NCI-H510A treated with DMSO at 0.1 percent for 48 hours (cell line): ENCODE measurements at regions not wholly inside any gene's neighbourhood (a gene's known extent, or its start where the extent isn't known, plus 50 kb on each side); places are given as distances from the start of the nearest gene placed in this dataset.
"Not testable (repeated sequence)": the region's sequence is repeated elsewhere in the genome, so short reads cannot be mapped to it uniquely, and the experiment has no call there.

Experiments
- DNase-seq: peaks from one replicate; lab custom pipeline; 2025; lab: John Stamatoyannopoulos, UW

DNA sequence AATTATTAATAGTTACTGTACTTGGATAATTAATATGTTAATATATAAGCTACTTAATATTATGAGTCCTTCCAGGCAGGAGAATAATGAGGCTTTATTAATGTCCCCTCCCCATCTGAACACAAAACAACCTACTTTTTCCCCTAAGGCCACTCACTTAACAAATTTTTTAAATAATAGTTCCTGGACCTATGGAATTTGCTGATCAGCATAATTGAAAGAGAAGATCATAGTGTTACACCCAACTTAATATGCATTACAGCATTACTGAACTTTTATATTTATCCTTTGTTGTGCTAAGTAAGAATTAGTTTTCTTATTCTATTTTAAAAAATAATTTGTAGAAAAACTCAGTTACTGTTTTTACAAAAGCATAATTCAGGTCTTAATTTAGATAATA is 1537.7 kb upstream of the GOT2 start:
- no peak for DNase-seq

DNA sequence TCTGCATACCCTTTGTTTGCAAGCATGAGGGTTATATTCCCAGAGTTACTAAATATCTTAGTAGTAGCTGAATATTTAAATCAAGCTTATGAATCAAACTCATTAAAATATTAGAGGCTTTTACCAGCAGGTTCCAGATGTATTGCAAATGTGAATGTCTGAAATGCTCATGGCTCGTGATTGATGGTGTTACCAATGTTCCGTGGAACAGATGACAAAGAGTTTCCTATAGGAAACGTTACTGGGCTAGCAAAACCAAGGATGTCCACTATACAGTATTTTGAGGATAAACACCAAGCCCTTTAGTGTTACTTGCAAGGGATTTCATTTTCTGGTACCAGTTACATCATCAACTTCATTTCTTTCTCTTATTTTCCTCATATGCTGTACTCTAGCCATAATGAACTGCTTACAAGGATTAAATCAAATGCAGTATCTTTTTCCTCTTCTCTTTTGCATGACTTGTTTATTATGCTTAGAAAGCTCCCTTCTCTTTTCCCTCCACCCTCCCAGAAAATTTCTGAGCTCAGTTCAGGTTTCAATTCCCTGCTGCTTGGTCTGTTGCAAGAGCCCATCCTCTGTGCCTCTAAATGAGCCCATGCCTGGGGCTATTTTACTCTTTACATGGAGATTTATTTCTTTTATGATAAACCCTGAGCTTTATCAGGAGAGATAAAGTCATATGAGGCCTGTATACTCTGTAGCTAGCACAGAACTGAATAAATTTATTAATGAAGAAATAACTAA is 1537.1 kb upstream of the GOT2 start:
- DNase-seq = no peak

DNA sequence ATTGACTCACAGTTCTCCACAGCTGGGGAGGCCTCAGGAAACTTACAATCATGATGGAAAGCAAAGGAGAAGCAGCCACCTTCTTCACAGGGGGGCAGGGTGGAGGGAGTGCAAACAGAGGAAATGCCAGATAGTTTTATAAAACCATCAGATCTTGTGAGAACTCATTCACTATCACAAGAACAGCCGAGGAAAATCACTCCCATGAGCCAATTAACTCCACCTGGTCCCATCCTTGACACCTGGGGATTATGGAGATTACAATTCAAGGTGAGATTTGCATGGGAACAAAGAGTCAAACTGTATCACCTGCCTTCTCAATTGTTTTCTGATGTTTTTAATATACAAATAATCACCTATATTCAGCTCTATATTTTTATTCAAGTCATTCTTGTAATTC is 1527.3 kb upstream of the GOT2 start:
- no peak for DNase-seq

DNA sequence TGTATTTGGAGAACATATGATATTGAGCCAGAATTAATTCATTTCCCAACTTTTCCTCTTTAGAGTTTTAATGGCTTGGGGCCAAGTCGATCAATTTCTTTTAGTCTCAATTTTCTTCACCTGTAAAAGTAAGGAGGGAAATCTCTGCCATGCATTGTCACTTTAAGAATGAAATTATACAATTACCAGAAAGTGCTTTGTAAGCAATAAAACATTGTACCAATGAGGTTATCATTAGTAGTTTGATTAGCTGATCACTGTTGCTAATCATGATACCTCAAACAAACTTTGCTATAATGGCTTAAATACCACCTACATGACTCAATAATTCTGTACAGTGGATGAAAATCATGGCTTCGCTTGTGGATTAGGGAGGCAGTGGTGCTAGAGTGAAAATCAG is 1525.8 kb upstream of the GOT2 start:
- no peak for DNase-seq

DNA sequence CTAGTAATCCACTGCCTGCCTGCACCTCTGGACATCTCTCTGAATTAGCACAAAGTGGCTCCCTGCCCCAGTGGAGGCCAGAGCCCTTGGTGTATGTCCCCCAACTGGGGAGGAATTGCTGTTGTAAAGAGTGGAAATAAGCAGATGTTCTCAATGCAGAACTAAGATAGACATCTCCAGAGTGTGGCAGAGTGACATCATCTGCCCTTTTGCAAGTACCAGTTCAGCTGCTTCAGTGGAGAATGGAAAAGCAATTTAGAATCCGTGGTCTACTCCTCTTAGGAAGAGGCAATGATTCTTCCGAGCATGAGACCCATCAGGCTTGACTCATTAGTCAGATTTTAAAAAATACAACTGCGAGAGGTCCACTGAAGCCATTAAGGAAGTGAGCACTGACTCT is 1512.0 kb upstream of the GOT2 start:
- no peak for DNase-seq

DNA sequence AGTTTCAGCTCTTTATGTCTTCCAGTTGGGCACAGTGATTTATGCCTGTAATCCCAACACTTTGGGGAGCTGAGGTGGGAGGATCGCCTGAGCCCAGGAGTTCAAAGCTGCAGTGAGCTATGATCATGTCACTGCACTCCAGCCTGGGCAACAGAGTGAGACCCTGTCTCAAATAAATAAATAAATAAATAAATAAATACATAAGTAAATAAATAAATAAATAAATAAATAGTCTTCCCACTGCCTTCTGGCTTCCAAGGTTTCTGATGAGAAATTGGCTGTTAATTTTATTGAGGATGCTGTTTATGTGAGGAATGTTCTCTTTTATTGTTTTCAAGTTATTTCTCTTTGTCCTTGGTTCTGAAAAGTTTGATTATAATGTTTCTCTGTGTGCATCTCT is 1507.6 kb upstream of the GOT2 start:
- no peak for DNase-seq

DNA sequence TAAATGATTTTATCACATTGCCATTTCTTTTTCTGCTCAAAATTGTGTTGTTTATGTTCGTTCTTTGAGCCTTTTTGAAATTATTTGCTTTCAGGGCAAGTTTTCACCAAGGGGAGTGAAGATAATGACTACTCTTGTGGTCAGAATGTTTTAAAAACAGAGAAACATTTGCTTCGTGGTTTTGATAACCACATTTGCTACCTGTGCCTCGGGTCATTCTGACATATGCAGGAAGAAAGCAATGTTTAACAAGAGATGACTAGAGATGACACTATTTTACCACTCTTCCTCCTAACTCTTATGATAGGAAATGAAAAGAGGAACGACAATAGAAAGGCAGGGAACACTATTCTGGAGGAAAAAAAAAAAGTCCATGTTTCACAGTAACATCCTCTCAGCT is 1496.5 kb upstream of the GOT2 start:
- no peak for DNase-seq

DNA sequence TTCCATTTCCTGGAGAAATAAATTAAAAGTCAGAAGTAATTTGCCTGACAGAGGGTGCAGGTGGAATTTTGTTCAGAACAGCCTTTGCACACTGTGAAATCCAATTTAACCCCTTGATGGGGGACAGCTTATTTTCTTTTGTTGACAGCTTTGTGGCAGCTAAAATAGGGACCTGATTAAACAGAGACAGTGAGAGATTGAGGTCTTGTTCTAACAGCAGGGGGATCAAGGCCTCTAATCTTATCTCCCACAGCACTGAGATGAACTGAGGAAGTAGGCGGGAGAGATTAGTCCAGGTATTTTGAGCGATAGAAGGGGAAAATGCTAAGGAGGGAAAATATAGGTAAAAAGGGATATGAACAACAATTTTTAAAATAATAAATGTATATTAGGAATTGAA is 1491.4 kb upstream of the GOT2 start:
- DNase-seq = no peak

DNA sequence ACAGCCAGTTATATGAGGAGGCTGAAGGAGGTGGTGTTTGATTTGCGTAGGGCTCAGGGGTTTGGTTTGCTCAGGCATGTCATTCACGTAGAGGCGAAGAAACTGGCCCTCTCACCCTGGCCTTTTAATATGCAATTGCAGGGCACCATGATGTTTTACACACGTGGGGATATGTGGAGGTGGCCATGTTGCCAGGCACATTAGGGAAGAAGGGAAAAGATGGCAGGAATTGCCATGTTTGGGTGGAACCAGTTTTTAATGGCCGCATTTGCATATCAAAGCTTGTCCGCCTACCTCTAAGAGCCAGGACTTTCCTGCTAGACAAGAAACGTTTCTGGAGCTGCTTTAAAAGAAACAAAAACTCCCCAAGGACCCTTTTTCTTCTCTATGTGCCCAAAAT is 1483.7 kb upstream of the GOT2 start:
- no peak for DNase-seq

DNA sequence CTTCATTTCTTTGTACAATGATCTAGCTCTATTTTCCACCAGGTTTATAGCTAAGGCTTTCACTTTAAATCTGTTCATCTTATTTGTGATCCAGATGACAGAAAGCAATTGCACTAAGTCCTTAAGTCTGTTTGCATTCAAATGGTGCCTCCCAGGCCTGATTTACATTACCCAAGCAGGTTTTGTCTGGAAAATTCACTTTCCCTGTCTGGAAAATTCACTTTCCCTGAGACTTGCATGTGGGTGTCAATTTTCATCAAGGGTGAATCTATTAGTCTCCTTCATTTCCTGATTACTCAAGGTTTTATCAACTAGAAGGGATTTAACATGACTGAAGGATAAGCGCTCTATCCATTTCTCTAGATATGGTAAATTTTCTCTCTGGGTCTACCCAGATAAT is 1480.2 kb upstream of the GOT2 start:
- DNase-seq = no peak

DNA sequence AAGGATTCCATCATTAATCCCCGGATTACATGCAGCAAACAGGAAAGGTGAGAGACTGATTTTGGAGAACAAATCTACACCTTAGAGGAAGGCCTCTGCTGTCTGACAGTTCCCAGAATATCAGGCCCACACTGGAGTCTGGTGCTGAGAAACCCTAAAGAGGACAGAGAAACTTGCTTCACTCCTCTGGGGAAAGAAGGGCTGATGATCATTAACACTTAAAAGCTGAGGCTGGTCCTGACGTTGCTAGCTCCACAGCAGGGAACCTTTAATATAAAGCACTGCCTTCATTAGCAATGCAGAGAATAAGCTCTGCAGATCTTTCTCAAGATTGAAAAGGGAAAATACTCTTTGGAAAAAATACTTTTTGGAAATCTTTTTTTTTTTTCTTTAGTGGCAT is 1472.4 kb upstream of the GOT2 start:
- DNase-seq = no peak

DNA sequence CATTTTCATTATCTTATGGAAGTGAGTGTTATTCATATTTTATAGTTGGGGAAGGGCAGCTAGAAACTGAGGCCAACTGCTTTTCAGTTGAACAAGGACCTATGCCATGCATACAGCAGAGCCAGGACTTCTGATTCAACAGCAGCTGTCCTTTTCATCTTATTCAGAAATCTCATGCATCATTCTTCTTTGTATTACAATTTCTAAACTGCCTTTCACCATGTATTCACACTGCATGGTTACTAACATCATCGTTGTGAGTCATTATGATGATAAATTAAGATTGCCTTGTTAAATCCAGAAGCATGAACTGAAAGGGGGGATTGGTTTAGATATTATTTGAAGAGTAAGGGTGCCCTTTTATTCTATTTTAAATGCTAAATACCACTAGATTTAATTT is 1470.1 kb upstream of the GOT2 start:
- DNase-seq = no peak

DNA sequence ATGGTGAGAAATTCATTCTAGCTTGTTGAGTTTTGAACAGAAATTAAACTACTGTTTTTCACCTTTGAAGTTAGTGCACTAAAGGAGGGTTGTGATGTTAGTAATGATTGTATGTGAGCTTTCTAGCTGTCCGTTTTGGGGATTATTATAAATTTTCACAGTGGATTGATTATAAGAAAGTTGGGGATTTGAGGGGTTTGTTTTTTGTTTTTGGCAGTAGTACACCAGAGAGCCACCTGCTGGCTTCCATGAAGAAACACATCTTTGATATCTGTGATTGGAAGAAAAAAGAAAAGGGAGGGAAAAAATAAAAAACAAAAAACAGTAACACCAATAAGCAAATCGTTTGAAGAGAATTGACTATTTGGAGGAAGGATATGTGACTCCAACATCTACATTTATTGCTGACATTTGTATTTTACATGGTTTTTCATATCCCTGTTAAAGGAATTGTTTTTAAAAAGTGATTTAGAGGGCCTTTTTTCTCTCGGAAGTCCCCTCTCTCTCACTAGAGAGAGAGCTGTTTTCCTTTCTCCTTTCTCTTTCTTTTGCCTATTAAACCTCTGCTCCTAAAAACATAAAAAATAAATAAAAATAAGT is 1469.5 kb upstream of the GOT2 start:
- peak; percentile 1 for DNase-seq

DNA sequence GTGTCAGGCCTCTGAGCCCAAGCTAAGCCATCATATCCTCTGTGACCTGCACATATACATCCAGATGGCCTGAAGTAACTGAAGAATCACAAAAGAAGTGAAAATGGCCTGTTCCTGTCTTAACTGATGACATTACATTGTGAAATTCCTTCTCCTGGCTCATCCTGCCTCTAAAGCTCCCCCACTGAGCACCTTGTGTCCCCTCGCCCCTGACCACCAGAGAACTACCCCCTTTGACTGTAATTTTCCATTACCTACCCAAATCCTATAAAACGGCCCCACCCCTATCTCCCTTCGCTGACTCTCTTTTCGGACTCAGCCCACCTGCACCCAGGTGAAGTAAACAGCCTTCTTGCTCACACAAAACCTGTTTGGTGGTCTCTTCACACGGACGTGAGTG is 1466.6 kb upstream of the GOT2 start:
- DNase-seq = not testable (repeated sequence)

DNA sequence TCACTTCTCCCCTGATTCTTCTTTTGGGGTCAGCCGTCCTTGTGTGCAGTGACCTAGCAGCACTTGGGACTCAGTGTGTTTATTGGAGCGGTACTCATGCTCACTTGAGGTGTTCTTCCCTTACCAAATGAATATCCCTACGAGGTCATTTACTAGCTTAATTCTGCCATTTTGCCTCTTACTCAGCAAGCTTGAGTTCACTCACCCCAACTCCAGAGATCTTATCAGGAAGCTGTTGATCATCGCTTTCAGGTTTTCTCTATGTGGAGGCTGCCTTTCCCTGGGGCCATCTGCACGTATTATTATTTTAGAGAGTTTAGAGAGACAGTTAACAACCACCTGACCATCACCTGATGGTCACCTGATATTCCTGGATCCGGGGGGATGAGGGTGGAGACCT is 1466.0 kb upstream of the GOT2 start:
- no peak for DNase-seq

DNA sequence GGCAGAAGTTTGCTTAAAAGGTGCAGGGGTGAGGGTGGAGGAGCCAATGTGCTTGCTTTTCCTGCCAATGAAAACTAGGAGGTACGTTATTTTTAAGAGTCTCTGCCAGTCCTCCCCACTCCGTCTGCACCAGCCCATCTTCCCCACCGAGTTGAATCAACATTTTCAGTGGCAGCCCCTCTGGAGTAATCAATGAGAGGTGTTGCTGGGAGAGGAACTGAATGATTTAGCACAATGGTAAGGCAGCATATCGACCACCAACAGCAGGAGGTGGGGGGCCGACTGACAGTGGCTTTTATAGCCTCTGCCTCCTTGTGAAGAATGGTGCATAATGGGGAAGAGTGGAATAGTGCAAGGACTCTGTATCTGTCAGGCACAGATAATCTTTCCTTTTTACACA is 1465.0 kb upstream of the GOT2 start:
- DNase-seq = no peak

DNA sequence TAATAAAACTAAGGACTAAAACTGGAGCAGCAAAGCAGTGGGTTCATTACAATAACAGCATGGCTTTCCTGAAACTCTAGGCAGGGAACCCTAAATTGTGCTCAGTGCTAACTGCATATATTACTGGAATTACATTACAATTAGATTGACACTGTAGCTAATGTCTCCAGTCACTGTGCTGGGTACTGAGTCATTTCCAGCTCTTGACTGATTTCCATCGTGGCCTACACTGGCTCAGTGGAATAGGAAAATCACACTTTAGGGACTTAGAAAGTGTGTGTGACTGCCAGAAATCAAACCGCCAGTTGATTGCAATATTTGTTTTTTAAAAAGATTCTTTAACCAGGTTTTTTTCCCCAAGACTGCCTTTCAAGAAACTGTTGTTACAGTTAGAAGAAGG is 1447.4 kb upstream of the GOT2 start:
- no peak for DNase-seq

DNA sequence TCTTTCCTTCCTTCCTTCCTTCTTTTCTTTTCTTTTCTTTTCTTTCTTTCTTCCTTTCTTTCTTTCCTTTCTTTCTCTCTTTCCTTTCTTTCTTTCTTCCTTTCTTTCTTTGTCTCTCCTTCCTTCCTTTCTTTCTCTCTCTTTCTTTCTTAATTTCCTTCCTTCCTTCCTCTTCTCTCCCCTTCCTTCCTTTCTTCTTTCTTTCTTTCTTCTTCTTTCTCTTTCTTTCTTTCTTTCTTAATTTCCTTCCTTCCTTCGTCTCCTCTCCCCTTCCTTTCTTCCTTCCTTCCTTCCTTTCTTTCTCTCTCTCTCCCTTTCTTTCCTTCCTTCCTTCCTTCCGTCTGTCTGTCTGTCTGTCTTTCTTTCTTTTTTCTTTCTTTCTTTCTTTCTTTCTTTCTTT is 1446.5 kb upstream of the GOT2 start:
- no peak for DNase-seq

DNA sequence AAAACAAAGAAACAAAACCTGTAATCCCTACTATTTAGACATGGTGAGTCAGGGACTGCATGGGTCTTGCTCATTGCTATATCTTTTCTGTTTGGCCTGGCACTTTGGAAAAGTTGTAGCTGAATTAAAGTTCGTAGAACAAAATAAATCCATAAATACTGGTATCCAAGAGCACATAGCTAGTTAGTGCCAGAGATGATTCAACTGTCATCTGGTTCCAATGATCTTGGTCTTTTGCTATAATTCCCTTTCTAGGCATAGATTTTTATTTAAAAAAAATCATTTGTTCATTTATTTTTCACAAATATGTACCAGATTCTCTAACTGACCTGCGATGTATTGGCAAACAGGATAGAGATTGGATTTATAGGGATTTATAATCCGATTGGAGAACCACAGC is 1436.1 kb upstream of the GOT2 start:
- DNase-seq = no peak

DNA sequence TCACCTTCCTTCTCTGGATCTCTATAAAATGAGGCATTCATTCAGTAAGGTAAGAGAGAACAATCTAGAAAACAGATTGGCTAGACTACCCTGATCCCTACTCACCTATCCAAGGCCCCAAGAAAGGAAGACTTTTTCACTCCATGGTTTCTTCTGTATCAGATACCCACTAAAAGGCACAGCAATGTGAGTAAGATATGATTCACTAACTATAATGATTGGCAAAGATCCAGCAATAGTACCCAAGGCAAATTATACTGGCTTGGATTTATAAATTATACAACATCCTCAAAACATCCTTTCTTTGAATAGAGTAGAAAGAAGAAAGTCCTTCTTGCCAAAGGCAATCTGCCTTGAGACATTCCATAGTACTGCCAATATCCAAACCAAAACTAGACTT is 1432.0 kb upstream of the GOT2 start:
- DNase-seq = no peak

DNA sequence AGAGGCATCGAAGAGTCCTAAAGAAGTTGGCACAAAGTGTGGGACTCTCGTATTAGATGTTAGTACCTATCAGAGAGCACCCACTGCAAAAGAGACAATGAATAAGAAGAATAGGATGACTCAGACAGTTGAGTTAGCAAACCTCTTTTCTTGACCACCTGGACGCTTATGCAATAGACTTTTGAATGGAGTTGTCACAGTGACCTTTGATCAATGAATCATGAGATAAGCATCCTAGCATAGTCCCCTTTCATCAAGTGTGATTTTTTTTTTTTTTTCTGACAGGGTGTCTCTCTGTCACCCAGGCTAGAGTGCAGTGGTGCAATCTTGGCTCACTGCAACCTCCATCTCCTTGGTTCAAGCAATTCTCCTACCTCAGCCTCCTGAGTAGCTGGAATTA is 1417.9 kb upstream of the GOT2 start:
- no peak for DNase-seq

DNA sequence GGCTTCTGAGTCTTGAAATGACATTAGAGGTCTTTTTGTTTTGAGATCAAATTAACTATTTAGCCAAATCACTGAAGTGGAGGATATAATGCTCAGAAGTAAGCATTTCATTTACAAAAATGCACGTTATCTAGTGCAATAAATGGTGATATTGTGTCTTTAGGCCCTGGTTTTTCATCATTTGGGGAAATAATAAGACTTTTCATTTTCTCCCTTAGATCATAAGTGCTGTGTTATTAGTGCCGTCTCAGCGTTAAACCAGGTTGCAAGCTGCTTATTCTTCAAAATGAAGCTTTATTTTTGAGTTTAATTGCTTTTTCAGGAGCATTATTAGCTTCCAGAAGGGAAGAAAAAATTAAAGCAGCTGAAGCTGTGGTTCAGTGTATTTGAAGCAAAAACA is 1416.8 kb upstream of the GOT2 start:
- no peak for DNase-seq

DNA sequence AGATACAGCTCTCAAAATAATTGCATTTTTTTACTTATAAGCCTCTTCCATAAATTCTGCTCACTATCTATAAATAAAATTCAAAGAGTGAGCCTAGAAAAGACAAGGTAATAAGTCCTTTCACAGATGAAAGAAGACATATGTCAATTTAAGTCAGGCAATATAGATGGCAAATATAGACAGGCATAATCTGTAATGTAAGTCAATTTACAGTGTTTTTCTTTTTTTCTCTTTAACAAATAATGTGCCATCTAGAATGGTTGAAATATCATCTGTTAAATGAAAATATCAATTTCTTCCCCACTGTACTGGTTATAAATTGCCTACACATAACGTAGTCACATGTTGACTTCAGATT is 1409.2 kb upstream of the GOT2 start:
- DNase-seq = no peak

DNA sequence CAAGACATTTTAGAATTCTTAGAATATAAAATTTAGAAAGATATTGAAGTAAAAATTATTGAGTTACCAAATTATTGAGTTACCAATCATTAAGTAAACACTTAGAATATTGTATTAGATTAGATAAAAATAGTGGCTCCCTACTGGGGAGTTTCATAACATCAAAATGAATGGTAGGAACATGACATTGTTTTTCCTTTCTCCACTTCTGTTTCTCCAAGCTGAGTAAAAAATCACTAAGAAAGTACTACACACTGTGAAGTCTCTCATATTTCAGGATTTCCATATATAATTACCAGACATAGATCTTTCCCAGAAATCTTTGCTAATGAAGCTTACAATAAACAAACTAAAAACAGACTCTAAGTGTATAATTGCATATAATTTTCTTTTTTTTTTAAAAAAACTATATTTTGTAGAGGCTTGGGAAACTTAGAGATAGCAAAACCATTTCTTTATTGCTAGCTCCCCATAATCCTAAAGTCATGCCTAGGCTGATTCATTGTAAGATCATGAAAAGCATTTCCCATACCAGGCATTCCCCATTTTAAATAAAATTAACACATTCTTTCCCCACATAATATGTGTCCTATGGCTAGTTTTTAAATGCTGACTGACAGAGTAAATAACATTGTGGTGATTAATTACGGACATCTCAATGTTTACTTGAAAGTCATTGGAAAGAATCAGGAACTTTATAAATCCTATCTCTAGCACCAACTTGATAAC is 1408.7 kb upstream of the GOT2 start:
- DNase-seq = no peak
